Activated CD4-positive, alpha-beta T cell treated with anti-CD3 and anti-CD28 coated beads, Interleukin-2, Interleukin-6, amounts not matched to agents 100 ng/mL and 50 ng/mL, durations not matched to agents 16 hours and 8 hours (primary cell): ENCODE measurements at regions not wholly inside any gene's neighbourhood (a gene's known extent, or its start where the extent isn't known, plus 50 kb on each side); places are given as distances from the start of the nearest gene placed in this dataset.
"Not testable (repeated sequence)": the region's sequence is repeated elsewhere in the genome, so short reads cannot be mapped to it uniquely, and the experiment has no call there.

Experiments
- DNase-seq: peaks from one replicate; pipeline ENCODE4 v3.0.0-alpha.2; 2020

- no peak for DNase-seq
Measured at GRCh38 chr9:29511680-29512079, 1938.4 kb upstream of the C9orf72 start.

DNA sequence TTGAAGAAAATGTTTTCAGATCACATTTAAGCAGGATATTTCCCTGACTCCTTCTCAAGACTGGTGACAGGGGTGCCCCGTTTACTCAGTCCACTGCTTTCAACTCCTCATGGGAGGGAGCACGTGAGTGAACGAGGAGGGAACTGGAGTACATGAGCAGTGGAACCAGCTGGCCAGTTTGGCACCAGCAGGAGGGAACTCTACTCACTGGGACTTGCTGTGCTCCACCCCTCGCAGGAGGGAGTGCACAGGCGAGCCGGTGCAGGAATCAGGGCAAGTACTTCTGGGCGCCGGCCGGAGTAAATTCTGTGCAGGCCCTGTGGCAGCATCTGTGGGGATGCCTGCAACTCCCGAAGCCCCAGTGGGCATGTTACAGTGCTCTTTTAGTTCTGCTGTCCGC lies 1941.1 kb upstream of the C9orf72 start:
- DNase-seq = no peak

- no peak for DNase-seq
Measured at GRCh38 chr9:29514862-29515261, 1941.6 kb upstream of the C9orf72 start.

GRCh38 chr9:29548436-29548835 lies 1975.2 kb upstream of the C9orf72 start:
- DNase-seq = no peak

GRCh38 chr9:29555502-29555901 lies 1982.2 kb upstream of the C9orf72 start:
- DNase-seq = no peak

DNA sequence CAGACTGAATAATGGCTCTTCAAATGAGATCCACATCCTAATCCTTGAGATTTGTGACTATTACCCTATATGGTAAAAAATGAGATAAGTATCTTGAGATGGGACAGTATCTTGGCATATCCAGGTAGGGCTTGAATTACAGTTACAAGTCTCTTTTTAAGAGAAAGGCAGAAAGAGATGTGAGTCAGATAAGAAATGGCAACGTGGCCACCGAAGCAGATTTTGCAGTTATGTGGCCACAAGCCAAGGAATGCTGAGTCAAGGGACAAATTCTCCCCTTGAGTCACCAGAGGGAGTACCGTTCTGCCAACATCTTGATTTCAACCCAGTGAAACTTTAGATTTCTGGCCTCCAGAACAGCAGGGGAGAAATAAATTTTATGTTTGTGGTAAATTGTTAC lies 1983.0 kb upstream of the C9orf72 start:
- DNase-seq = no peak

DNA sequence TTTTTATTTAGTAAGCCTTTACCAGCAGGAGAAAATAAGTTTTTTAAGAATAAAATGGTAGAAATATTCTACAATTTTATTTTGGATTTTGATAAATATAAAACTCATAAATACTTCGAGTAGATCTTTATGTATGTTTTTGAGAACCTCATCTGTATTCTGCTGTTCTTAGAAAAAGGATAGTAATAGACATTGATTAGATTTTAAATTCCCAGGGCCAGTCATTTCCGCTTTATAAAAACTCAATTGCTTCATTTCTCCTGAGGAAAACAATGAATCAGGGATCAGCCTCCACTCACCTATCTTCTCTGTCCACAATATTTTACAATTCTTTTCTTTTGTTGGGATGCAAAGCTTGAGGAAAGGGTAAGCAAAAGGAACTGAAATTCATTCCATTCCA lies 1983.5 kb upstream of the C9orf72 start:
- no peak for DNase-seq

DNA sequence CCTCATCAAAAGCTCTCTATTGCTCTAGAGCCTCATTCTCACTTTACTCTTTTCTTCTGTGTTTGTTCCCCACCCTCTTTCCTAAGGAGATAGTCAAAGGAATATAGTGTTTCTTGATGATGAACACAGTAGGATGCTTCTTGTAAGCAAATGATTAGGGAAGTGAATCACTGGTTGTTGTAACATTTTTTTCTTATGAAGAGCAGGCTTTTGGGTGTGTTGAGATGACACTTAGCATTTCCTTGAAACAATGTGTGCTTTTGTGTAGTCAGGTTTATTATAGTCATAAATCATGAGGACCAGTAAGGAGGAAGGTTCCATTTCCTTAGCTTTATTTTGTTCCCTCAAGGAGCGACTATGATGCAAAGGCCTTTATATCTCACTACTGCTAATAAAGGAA lies 1991.3 kb upstream of the C9orf72 start:
- DNase-seq = no peak

DNA sequence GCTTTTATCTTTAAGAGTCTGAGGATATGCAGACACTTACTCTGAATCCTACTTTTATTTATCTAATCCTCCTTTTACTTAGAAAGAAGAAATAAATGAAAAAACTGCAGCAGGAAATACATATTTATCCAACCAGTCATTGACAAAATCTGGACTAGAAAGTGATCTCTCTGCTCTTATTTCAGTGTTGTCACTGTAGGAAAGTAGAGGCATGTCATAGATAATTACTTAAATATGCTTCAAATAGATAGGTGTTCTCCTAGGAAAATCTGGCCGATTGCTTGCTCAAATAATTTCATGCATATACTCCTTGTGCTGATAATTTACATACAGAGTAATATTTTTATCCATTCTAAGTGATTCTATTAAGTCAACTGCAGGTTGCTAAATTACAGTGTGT lies 2001.9 kb upstream of the C9orf72 start:
- DNase-seq = no peak

DNA sequence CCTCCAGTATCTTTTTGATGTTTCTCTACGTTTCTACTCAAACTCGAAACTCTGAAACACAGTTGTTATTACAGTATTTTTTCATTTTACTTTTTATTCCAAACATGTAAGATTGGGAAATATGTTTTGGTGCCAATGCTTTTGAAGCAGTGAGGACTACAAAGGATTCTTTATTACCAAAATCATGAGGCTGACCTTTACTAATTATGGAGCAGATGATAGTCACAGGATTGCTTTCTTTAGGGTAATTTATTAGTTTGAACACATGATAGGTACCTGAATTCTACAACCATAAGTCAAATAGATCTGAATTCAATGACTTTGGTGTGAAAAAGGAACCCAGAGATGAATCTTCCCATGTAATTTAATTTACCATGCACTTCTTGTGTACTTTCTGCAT lies 2015.1 kb upstream of the C9orf72 start:
- no peak for DNase-seq

- DNase-seq = no peak
Measured at GRCh38 chr9:29609282-29609681, 2036.0 kb upstream of the C9orf72 start.

GRCh38 chr9:29613773-29614172 lies 2040.5 kb upstream of the C9orf72 start:
- DNase-seq = no peak

DNA sequence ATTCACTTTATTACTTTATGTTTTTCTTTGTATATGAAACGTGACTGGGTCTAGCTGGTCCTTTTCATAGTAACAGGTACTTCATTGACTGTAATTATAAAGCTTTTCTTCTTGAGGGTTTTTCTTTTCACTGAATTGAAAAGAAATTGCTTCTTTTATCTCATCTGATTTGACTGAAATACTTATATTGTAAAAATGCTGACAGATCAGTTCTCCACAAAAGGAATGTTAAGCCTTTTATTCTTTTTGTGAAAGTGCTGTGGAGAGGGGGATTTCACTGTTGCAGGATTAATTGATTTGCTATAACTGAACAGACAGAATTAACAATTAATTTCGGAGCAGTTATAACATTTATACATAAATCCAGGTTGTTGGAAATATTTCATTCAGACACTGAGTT lies 2043.6 kb upstream of the C9orf72 start:
- DNase-seq = no peak

DNA sequence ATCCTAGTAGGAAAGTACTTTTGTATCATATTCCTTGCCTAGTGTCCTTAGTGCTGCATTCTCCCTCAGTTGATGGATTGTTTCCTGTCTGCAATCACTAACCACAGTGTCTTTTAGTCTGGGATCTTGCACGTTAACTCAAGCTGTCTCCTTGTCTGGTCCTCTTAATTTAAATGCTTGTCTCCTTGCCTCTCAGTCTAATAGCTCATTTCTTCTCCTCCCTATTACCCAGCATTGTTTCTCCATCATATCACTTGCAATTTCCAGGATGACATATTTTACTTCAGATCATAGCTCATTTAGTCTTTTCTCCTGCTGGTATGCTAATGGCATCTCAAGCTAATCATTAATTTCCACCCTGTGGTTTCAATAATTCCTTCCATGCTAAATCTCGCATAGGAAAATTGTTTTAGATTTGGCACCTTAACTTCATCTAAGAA lies 2052.0 kb upstream of the C9orf72 start:
- DNase-seq = no peak

DNA sequence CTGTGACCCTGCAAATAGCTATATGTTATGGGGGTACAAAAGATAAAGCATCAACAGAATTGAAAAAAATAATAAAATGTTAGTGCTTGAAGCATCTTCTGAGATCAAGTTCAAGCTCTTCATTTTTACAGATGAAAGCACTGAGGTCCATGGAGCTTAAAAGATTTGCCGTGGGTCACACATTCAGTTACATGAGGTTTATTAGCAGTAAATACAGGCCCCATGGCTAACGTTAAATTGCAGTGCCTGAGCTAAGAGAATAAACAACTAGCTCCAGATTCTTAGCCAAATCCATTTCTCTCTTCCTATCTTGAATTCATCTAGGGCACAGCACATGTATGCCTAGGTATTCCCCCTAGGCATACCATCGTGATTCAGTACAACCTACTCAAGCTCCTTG lies 2052.7 kb upstream of the C9orf72 start:
- DNase-seq = no peak

DNA sequence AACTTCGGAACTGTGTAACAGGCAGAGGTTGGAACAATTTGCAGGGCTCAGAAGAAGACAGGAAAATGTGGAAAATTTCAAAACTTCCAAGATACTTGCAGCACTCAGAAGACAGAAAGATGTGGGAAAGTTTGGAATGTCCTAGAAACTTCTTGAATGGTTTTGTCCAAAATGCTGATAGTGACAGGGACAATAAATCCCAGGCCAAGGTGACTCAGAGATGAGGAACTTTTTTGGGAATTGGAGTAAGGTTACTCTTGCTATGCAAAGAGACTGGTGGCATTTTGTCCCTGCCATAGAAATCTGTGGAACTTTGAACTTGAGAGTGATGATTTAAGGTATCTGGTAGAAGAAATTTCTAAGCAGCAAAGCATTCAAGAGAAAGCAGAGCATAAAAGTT lies 2055.6 kb upstream of the C9orf72 start:
- not testable (repeated sequence) for DNase-seq

- no peak for DNase-seq
Measured at GRCh38 chr9:29637471-29638237, 2064.4 kb upstream of the C9orf72 start.

DNA sequence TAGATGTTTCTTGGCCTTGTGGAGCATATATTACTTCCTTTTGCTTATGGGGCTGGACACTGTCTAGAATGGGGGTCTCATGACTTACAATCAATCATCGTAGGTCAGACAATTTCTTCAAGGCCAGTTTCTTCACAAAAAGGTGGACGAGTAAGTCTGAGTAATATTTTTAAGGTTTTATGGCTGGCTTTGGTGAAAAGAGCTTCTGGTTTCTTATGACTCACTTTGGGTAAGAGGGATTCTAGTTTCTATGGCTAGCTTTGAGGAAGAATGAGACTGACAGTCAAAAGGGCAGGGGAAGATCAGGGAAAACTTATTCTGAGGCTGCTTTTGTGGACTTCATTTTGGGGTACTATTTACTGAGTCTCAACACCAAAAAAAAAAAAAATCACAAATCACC lies 2067.2 kb upstream of the C9orf72 start:
- no peak for DNase-seq

DNA sequence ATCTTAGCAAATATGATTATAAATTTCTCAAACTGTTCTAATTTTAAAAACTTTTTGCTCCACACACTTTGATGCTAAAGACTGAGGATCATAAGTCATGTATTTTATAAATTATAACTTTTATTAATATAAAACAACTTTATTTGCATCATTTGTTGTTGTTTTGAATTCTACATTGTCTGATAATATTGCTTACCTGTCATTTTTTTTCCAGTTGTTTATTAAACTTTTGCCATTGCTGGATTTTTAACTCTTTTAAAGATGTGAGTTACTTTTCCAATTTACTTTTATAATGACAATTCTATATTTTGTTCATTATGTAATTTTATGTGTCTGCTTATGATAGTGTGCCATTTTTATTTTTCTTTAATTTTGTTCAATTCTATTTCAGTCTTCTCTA lies 2071.2 kb upstream of the C9orf72 start:
- no peak for DNase-seq

- no peak for DNase-seq
Measured at GRCh38 chr9:29647451-29647850, 2074.2 kb upstream of the C9orf72 start.

DNA sequence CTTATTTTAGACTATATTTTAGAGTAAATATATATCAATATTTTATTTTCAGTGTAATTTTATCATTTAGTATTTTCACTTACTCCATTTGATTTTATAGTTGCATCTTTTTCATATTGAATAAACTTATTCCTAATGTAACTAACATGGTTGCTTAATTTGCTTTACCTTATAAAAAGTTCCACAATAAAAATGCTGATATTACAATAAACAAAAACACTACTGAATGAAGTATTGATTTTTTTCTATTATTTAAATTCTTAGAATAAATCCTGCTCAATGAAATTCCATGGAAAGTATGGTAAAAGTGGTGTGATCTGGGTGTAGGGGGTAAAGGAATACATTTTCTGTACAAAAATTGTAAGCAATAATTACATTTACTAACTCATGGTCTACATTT lies 2074.9 kb upstream of the C9orf72 start:
- no peak for DNase-seq

- DNase-seq = no peak
Measured at GRCh38 chr9:29648601-29649000, 2075.3 kb upstream of the C9orf72 start.

DNA sequence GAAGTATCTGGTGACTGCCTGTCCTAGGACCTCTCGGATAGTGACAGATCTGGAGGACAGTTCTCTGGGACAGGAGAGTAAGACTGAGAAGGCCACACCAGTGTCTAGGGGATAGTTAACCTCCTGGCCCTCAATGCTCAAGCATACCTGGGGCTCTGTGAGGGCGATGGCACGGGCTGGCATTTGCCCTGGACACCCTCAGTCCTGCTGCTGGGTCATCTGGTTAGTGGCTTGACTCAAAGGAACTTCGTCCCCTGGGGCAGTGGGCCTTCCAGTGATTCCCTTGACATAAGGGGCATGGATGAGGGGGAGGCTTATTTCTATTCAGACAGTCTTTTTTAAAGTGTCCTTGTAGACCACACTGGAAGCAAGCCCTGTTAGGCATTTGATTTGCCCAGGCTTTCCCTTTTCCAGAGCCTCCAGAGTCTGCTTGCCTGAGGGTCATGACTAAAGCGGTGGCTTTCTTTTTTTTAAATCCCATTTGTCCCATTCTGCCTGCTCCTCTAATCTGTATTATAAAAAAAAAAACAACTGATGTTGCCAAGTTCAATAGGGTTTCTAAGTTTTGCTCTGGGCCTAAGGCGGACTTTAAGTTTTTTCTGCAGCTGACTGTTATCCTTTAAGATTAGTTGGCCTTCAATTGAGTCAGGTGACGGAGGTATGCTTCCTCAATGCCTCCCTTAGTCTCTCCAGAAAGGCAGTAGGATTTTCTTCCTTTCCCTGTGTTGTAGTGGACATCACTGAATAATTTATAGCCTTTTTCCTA lies 2083.5 kb upstream of the C9orf72 start:
- DNase-seq = no peak

DNA sequence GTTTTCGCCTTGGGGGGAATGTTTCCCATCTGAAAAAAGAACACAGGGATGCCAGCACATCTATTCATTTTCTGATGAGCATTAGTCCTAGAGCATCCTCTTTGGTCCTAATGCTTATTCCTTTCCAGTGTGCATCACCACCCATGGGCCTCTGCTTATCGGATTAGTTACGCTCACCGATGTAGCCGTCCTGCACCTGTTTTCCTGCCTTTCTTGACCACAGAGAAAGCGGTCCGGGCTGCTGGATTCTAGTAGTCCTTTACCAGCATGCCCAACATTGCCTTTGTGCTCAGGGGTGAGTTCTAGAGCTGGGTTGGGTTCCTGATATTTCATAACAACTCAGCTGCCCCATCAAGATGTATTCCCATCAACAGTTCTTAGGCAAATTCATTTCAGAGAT lies 2084.5 kb upstream of the C9orf72 start:
- no peak for DNase-seq

- no peak for DNase-seq
Measured at GRCh38 chr9:29659014-29659413, 2085.7 kb upstream of the C9orf72 start.
